Natural killer cell (primary cell): ENCODE measurements at regions not wholly inside any gene's neighbourhood (a gene's known extent, or its start where the extent isn't known, plus 50 kb on each side); places are given as distances from the start of the nearest gene placed in this dataset.

Experiments
- ATAC-seq, 3 donors: fragments of 150-1000 bp in 2 of 3; fragments of 200-7000 bp in 1 of 3; cut with Tn5 transposase; 1 replicate in 1 of 3; 2 replicates in 2 of 3; pipeline ENCODE4 v1.10.0; 2021; ENCODE audit warnings: mild to moderate bottlenecking in 2 of 3, moderate library complexity in 2 of 3
- DNase-seq, 2 donors: peaks; one replicate each; pipeline versions ENCODE4 v3.0.0 to v3.0.0-alpha.2; 2013 to 2021; ENCODE audit warnings: mixed read lengths in 1 of 2
- H3K27ac ChIP-seq: one replicate; pipeline ENCODE4 v1.5.1; 2013; ENCODE audit warnings: mild to moderate bottlenecking, low read length
- H3K27me3 ChIP-seq: one replicate; pipeline ENCODE4 v1.6.1; 2013; ENCODE audit warnings: low read length; ENCODE audit not compliant: control insufficient read depth, insufficient read depth
- H3K36me3 ChIP-seq: one replicate; pipeline ENCODE4 v1.6.1; 2013; ENCODE audit warnings: low read length; ENCODE audit not compliant: control insufficient read depth, insufficient read depth
- H3K4me1 ChIP-seq: one replicate; pipeline ENCODE4 v1.6.1; 2013; ENCODE audit warnings: low read length; ENCODE audit not compliant: control insufficient read depth, insufficient read depth
- H3K4me3 ChIP-seq: one replicate; pipeline ENCODE4 v1.5.1; 2013; ENCODE audit warnings: low read length
- H3K9me3 ChIP-seq: one replicate; pipeline ENCODE4 v1.6.1; 2013; ENCODE audit warnings: low read length; ENCODE audit not compliant: control insufficient read depth, insufficient read depth
- H3K27ac Mint-ChIP-seq, 2 donors: one replicate each; pipeline ENCODE4 v1.8.0; 2022; ENCODE audit warnings: mild to moderate bottlenecking in 2 of 2, mixed read lengths in 2 of 2, moderate library complexity in 1 of 2
- H3K27me3 Mint-ChIP-seq, 2 donors: one replicate each; pipeline ENCODE4 v1.8.0; 2022; ENCODE audit warnings: low read depth in 2 of 2, mixed read lengths in 2 of 2
- H3K36me3 Mint-ChIP-seq: one replicate; pipeline ENCODE4 v1.8.0; 2022; ENCODE audit warnings: mixed read lengths
- H3K4me1 Mint-ChIP-seq, 2 donors: one replicate each; pipeline ENCODE4 v1.8.0; 2022; ENCODE audit warnings: mixed read lengths in 2 of 2
- H3K4me3 Mint-ChIP-seq: one replicate; pipeline ENCODE4 v1.8.0; 2022; ENCODE audit warnings: mild to moderate bottlenecking, moderate library complexity, mixed read lengths
- H3K9me3 Mint-ChIP-seq, 2 donors: one replicate each; pipeline ENCODE4 v1.8.0; 2022; ENCODE audit warnings: mixed read lengths in 2 of 2
- CTCF ChIP-seq: fragments of 200-600 bp; IDR thresholded peaks from one replicate; pipeline ENCODE4 v1.8.0; 2022; ENCODE audit warnings: antibody characterized with exemption
- WGBS: methylation state at CpG from one replicate; pipeline ENCODE4 v1.1.7; 2013; ENCODE audit warnings: missing lambda C conversion rate; ENCODE audit not compliant: insufficient coverage; 5-methylcytosine and 5-hydroxymethylcytosine counted together
- intact Hi-C: fragments of 100-400 bp; cut with micrococcal nuclease; formaldehyde crosslinking; loops from one replicate; pipeline ENCODE4 v1.14.2; 2022

DNA sequence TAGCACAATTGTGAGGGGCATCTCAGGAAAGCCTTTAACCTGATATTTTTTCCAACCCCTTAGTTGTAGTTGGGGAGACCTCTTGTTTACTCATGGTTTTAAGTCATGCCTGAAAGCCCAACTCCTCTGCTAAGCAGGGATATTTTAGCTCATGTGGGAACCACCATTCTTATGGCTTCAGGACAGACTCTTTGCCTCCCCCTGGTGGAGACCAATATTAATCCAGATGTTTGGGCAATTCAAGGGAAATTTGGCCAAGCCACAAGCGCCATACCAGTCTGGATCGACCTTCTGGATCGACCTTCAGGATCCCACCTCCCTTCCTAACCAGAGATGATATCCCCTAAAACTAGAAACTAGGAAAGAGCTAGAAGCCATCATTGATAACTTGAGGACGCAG lies 211.2 kb downstream of the C6orf118 start:
- WGBS: 78% methylated on average over 4 of the region's 4 CpGs
- H3K4me1 Mint-ChIP-seq: no peaks in the 10 kb centered on the region
- no peak for DNase-seq
- Histone ChIP-seq H3K4me1 (no peaks in the 10 kb centered on the region), H3K27me3 (no peaks in the 10 kb centered on the region), H3K27ac (no peak overlapping the region), H3K4me3 (no peak overlapping the region), H3K36me3 (no peaks in the 10 kb centered on the region), H3K9me3 (no peaks in the 10 kb centered on the region)
- no peak for ATAC-seq
- H3K27ac Mint-ChIP-seq: no peak overlapping the region
- H3K36me3 Mint-ChIP-seq: no peaks in the 10 kb centered on the region
- H3K4me3 Mint-ChIP-seq: no peak overlapping the region
- TF ChIP-seq CTCF: no peak
- peaks cover 7 to 8% of the 10 kb centered on the region in 2 donors for H3K9me3 Mint-ChIP-seq
- intact Hi-C loops: no loop called here
- no peaks in the 10 kb centered on the region for H3K27me3 Mint-ChIP-seq

DNA sequence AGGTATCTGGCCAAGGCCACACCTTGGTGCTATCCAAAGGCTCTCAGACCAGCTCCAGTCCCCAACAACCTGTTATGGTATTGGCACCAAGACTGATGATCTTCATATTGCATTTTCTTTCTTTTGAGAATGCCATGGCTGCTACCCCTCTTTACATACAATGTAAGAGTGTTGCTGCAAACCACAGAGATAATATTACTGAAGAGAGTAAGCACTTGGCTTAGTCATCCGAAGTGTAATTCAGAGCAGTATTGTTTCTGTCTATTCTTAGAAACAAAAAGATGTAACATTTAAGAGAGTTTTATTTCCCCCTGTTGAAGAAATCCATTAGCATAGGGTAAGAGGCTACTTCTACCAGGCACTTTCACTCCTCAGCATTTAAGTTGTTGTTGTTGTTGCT lies 212.5 kb downstream of the C6orf118 start:
- no peaks in the 10 kb centered on the region for H3K36me3 Mint-ChIP-seq
- H3K4me1 ChIP-seq: no peaks in the 10 kb centered on the region
- intact Hi-C loops: no loop called here

GRCh38 chr6:165096209-165096608 lies 213.2 kb downstream of the C6orf118 start:
- Mint-ChIP-seq H3K4me3 (no peak overlapping the region), H3K27ac (no peak overlapping the region), H3K9me3 (peaks cover 6 to 9% of the 10 kb centered on the region in 2 donors), H3K4me1 (no peaks in the 10 kb centered on the region), H3K27me3 (no peaks in the 10 kb centered on the region), H3K36me3 (no peaks in the 10 kb centered on the region)
- ATAC-seq: no peak
- no peak for TF ChIP-seq CTCF
- Histone ChIP-seq H3K4me3 (no peak overlapping the region), H3K27ac (no peak overlapping the region), H3K27me3 (no peaks in the 10 kb centered on the region), H3K9me3 (no peaks in the 10 kb centered on the region), H3K36me3 (no peaks in the 10 kb centered on the region), H3K4me1 (no peaks in the 10 kb centered on the region)
- 86% methylated on average over 5 of the region's 5 CpGs for WGBS
- intact Hi-C loops: no loop called here
- no peak for DNase-seq

More for the DNA sequence above, 212.5 kb downstream of the C6orf118 start:
- Histone ChIP-seq H3K27me3 (no peaks in the 10 kb centered on the region), H3K4me3 (no peak overlapping the region), H3K9me3 (no peaks in the 10 kb centered on the region), H3K36me3 (no peaks in the 10 kb centered on the region), H3K27ac (no peak overlapping the region)
- Mint-ChIP-seq H3K4me1 (no peaks in the 10 kb centered on the region), H3K27me3 (no peaks in the 10 kb centered on the region), H3K4me3 (no peak overlapping the region), H3K27ac (no peak overlapping the region), H3K9me3 (peaks cover 4 to 9% of the 10 kb centered on the region in 2 donors)
- 67% methylated on average over 1 of the region's 1 CpG for WGBS
- no peak for DNase-seq
- no peak for TF ChIP-seq CTCF
- no peak for ATAC-seq

GRCh38 chr6:165092881-165093595 lies 216.4 kb downstream of the C6orf118 start:
- DNase-seq: no peak
- no peak overlapping the region for H3K4me3 Mint-ChIP-seq
- H3K9me3 Mint-ChIP-seq: peaks cover 15% of the 10 kb centered on the region in 2 donors
- peaks cover 7% of the 10 kb centered on the region for H3K36me3 Mint-ChIP-seq
- H3K4me3 ChIP-seq: no peak overlapping the region
- no peaks in the 10 kb centered on the region for H3K27me3 ChIP-seq
- intact Hi-C loops: no loop called here
- no peaks in the 10 kb centered on the region for H3K4me1 Mint-ChIP-seq
- peaks cover 2% of the 10 kb centered on the region for H3K9me3 ChIP-seq
- H3K27ac Mint-ChIP-seq: no peak overlapping the region
- H3K4me1 ChIP-seq: no peaks in the 10 kb centered on the region
- no peaks in the 10 kb centered on the region for H3K27me3 Mint-ChIP-seq
- no peak for TF ChIP-seq CTCF
- WGBS: 86% methylated on average over 6 of the region's 6 CpGs
- no peak for ATAC-seq
- no peak overlapping the region for H3K27ac ChIP-seq
- H3K36me3 ChIP-seq: no peaks in the 10 kb centered on the region
